HEK293 (cell line): ENCODE measurements at regions not wholly inside any gene's neighbourhood (a gene's known extent, or its start where the extent isn't known, plus 50 kb on each side); places are given as distances from the start of the nearest gene placed in this dataset.
A peak's percentile ranks its signal among the peaks of the same experiment; 100 is the strongest.

ENCODE experiments used
- CTCF ChIA-PET: fragments of 350-600 bp; formaldehyde crosslinking; extraction: SDS; loops from one replicate; lab custom pipeline; 2021; ENCODE audit warnings: antibody characterized with exemption; lab: Yijun Ruan, JAX
- POLR2A ChIA-PET: fragments of 300-600 bp; formaldehyde crosslinking; extraction: SDS; loops from one replicate; lab custom pipeline; 2020; ENCODE audit warnings: antibody characterized with exemption, inconsistent platforms; lab: Yijun Ruan, JAX
- H3K27ac ChIP-seq: fragments of 200-500 bp; sonication (Bioruptor generic); 2 replicates; pipeline ENCODE4 v1.5.1; 2014; ENCODE audit warnings: low read depth, low read length, control low read depth, inconsistent platforms; ENCODE audit errors: extremely low read depth
- H3K36me3 ChIP-seq, 2 experiments: fragments of 200-500 bp in 1 of 2; sonication (Bioruptor generic) in 1 of 2; 1 replicate in 1 of 2; 2 replicates in 1 of 2; pipeline ENCODE4 v1.5.1; 2014 to 2017; ENCODE audit warnings: inconsistent platforms in 2 of 2, low read length in 2 of 2; ENCODE audit not compliant: control insufficient read depth in 2 of 2, insufficient read depth in 1 of 2
- H3K4me1 ChIP-seq: fragments of 200-500 bp; sonication (Bioruptor generic); 2 replicates; pipeline ENCODE4 v1.5.1; 2014; ENCODE audit warnings: mild to moderate bottlenecking, low read length, inconsistent platforms; ENCODE audit not compliant: control insufficient read depth, insufficient read depth
- H3K4me3 ChIP-seq: 2 replicates; pipeline ENCODE4 v1.5.1; 2011; ENCODE audit warnings: low read depth, mild to moderate bottlenecking, control low read depth, low read length, moderate library complexity
- H3K9me3 ChIP-seq: fragments of 200-500 bp; sonication (Bioruptor generic); 2 replicates; pipeline ENCODE4 v1.5.1; 2014; ENCODE audit warnings: low read depth, low read length, inconsistent platforms; ENCODE audit not compliant: control insufficient read depth, insufficient read depth
- CTCF ChIP-seq: fragments of 450-650 bp; formaldehyde crosslinking; IDR thresholded peaks from 2 replicates; pipeline ENCODE4 v1.5.1; 2016; ENCODE audit warnings: missing biosample characterization, missing genetic modification characterization
- KLF1 ChIP-seq: fragments of 450-650 bp; formaldehyde crosslinking; IDR thresholded peaks from 2 replicates; pipeline ENCODE4 v1.5.1; 2016; ENCODE audit warnings: missing biosample characterization, missing genetic modification characterization
- MEIS1 ChIP-seq: sonication (generic); formaldehyde crosslinking; IDR thresholded peaks from 2 replicates; pipeline ENCODE4 v1.8.1; 2022; ENCODE audit warnings: missing genetic modification reagents, mild to moderate bottlenecking, borderline replicate concordance
- RBAK ChIP-seq: fragments of 450-650 bp; formaldehyde crosslinking; IDR thresholded peaks from 2 replicates; pipeline ENCODE4 v1.5.1; 2016; ENCODE audit warnings: missing biosample characterization, missing genetic modification characterization
- ZBTB17 ChIP-seq: fragments of 450-650 bp; formaldehyde crosslinking; IDR thresholded peaks from 2 replicates; pipeline ENCODE4 v1.5.1; 2016; ENCODE audit warnings: missing biosample characterization, missing genetic modification characterization
- ZNF10 ChIP-seq: fragments of 450-650 bp; formaldehyde crosslinking; IDR thresholded peaks from 2 replicates; pipeline ENCODE4 v1.5.1; 2017; ENCODE audit warnings: missing biosample characterization, missing genetic modification characterization
- ZNF157 ChIP-seq: fragments of 450-650 bp; formaldehyde crosslinking; IDR thresholded peaks from 2 replicates; pipeline ENCODE4 v1.5.1; 2016; ENCODE audit warnings: missing biosample characterization, missing genetic modification characterization
- ZNF174 ChIP-seq: fragments of 450-650 bp; formaldehyde crosslinking; IDR thresholded peaks from 2 replicates; pipeline ENCODE4 v1.5.0; 2017; ENCODE audit warnings: missing biosample characterization, mild to moderate bottlenecking, missing genetic modification characterization
- ZNF211 ChIP-seq: fragments of 450-650 bp; formaldehyde crosslinking; IDR thresholded peaks from 2 replicates; pipeline ENCODE4 v1.5.1; 2016; ENCODE audit warnings: low read depth, missing biosample characterization, missing genetic modification characterization
- ZNF354C ChIP-seq: fragments of 450-650 bp; formaldehyde crosslinking; IDR thresholded peaks from 2 replicates; pipeline ENCODE4 v1.5.1; 2016; ENCODE audit warnings: missing biosample characterization, missing genetic modification characterization, low read depth, borderline replicate concordance
- ZNF391 ChIP-seq: fragments of 450-650 bp; formaldehyde crosslinking; IDR thresholded peaks from 2 replicates; pipeline ENCODE4 v1.5.1; 2016; ENCODE audit warnings: low read depth, missing biosample characterization, missing genetic modification characterization, borderline replicate concordance
- ZNF530 ChIP-seq: fragments of 450-650 bp; formaldehyde crosslinking; IDR thresholded peaks from 2 replicates; pipeline ENCODE4 v1.5.1; 2016; ENCODE audit warnings: low read depth, missing biosample characterization, missing genetic modification characterization
- ZNF544 ChIP-seq: fragments of 450-650 bp; formaldehyde crosslinking; IDR thresholded peaks from 2 replicates; pipeline ENCODE4 v1.5.0; 2017; ENCODE audit warnings: missing biosample characterization, missing genetic modification characterization
- ZNF585B ChIP-seq: fragments of 450-650 bp; formaldehyde crosslinking; IDR thresholded peaks from 2 replicates; pipeline ENCODE4 v1.5.1; 2016; ENCODE audit warnings: missing biosample characterization, missing genetic modification characterization
- ZNF596 ChIP-seq: fragments of 450-650 bp; IDR thresholded peaks from 2 replicates; pipeline ENCODE4 v1.5.0; 2018; ENCODE audit warnings: missing biosample characterization, mild to moderate bottlenecking, missing genetic modification characterization, moderate library complexity
- ZNF777 ChIP-seq: fragments of 450-650 bp; formaldehyde crosslinking; IDR thresholded peaks from 2 replicates; pipeline ENCODE4 v1.5.1; 2017; ENCODE audit warnings: missing biosample characterization, missing genetic modification characterization, borderline replicate concordance
- TF ChIP-seq, protein P1 (sequence below): fragments of 450-650 bp; formaldehyde crosslinking; IDR thresholded peaks from 2 replicates; pipeline ENCODE4 v1.5.1; 2016; ENCODE audit warnings: missing biosample characterization, missing genetic modification characterization
- TF ChIP-seq, protein P2 (sequence below): fragments of 450-650 bp; formaldehyde crosslinking; IDR thresholded peaks from 2 replicates; pipeline ENCODE4 v1.5.1; 2016; ENCODE audit warnings: missing biosample characterization, missing genetic modification characterization
- TF ChIP-seq, protein P3 (sequence below): fragments of 450-650 bp; formaldehyde crosslinking; IDR thresholded peaks from 2 replicates; pipeline ENCODE4 v1.5.1; 2016; ENCODE audit warnings: missing biosample characterization, missing genetic modification characterization, borderline replicate concordance

DNA sequence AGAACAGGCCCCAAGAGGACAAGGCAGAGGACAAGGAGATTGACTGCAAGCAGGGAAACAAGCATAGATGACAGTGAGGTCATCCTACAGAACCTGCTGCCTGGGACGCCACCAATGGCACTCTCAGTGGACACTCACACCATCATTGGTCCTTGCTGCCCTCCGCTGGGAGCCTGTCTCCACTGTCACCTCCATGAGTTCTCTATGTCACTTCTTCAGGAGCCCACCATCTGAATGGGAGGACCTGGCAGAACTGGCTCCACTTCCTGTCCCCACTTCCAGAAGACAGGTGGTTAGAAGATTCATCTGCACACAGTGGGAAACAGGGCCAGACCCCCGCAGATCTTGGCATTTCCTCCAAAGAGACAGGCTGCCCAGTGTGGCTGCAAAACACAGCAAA lies 188.9 kb downstream of the HSD17B3 start:
- ChIA-PET POLR2A (no interaction called here), CTCF (no interaction called here)
- no peaks in the 10 kb centered on the region for H3K4me1 ChIP-seq
- TF ChIP-seq, protein P1, sequence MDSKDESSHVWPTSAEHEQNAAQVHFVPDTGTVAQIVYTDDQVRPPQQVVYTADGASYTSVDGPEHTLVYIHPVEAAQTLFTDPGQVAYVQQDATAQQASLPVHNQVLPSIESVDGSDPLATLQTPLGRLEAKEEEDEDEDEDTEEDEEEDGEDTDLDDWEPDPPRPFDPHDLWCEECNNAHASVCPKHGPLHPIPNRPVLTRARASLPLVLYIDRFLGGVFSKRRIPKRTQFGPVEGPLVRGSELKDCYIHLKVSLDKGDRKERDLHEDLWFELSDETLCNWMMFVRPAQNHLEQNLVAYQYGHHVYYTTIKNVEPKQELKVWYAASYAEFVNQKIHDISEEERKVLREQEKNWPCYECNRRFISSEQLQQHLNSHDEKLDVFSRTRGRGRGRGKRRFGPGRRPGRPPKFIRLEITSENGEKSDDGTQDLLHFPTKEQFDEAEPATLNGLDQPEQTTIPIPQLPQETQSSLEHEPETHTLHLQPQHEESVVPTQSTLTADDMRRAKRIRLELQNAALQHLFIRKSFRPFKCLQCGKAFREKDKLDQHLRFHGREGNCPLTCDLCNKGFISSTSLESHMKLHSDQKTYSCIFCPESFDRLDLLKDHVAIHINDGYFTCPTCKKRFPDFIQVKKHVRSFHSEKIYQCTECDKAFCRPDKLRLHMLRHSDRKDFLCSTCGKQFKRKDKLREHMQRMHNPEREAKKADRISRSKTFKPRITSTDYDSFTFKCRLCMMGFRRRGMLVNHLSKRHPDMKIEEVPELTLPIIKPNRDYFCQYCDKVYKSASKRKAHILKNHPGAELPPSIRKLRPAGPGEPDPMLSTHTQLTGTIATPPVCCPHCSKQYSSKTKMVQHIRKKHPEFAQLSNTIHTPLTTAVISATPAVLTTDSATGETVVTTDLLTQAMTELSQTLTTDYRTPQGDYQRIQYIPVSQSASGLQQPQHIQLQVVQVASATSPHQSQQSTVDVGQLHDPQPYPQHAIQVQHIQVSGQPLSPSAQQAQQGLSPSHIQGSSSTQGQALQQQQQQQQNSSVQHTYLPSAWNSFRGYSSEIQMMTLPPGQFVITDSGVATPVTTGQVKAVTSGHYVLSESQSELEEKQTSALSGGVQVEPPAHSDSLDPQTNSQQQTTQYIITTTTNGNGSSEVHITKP (tag by site-specific recombination) = peak; percentile 55
- no peak for TF ChIP-seq ZNF530 (tag by site-specific recombination)
- no peak for TF ChIP-seq KLF1 (tag by site-specific recombination)
- no peak for TF ChIP-seq ZNF596 (tag by site-specific recombination)
- TF ChIP-seq CTCF (tag by site-specific recombination) = 0 out of 2 replicates have a peak, but pooled peaks have one; percentile 36
- no peak for TF ChIP-seq ZNF354C (tag by site-specific recombination)
- no peak for TF ChIP-seq ZNF174 (tag by site-specific recombination)
- no peak overlapping the region for H3K4me3 ChIP-seq
- H3K27ac ChIP-seq = no peak overlapping the region
- no peaks in the 10 kb centered on the region for H3K36me3 ChIP-seq
- no peaks in the 10 kb centered on the region for H3K9me3 ChIP-seq

- Histone ChIP-seq H3K27ac (no peak overlapping the region), H3K4me3 (no peak overlapping the region), H3K4me1 (no peaks in the 10 kb centered on the region), H3K36me3 (no peaks in the 10 kb centered on the region), H3K9me3 (no peaks in the 10 kb centered on the region)
- ChIA-PET CTCF (interaction anchor here (0.6 kb wide), 1 partner anchor 24 kb away, joined by 3 read pairs; no protein-coding TSS in a partner anchor), POLR2A (interaction anchor here (0.7 kb wide), 1 partner anchor 26 kb away, joined by 3 read pairs; no protein-coding TSS in a partner anchor)
- TF ChIP-seq ZNF777 (tag by site-specific recombination) (no peak), ZNF585B (tag by site-specific recombination) (no peak), ZNF211 (tag by site-specific recombination) (no peak), RBAK (no peak), ZNF391 (tag by site-specific recombination) (no peak), ZBTB17 (tag by site-specific recombination) (no peak), ZNF544 (tag by site-specific recombination) (no peak), ZNF10 (no peak), MEIS1 (no peak), ZNF157 (tag by site-specific recombination) (no peak)
- TF ChIP-seq, protein P2, sequence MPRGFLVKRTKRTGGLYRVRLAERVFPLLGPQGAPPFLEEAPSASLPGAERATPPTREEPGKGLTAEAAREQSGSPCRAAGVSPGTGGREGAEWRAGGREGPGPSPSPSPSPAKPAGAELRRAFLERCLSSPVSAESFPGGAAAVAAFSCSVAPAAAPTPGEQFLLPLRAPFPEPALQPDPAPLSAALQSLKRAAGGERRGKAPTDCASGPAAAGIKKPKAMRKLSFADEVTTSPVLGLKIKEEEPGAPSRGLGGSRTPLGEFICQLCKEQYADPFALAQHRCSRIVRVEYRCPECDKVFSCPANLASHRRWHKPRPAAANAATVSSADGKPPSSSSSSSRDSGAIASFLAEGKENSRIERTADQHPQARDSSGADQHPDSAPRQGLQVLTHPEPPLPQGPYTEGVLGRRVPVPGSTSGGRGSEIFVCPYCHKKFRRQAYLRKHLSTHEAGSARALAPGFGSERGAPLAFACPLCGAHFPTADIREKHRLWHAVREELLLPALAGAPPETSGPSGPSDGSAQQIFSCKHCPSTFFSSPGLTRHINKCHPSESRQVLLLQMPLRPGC (tag by site-specific recombination) = no peak
- TF ChIP-seq, protein P3, sequence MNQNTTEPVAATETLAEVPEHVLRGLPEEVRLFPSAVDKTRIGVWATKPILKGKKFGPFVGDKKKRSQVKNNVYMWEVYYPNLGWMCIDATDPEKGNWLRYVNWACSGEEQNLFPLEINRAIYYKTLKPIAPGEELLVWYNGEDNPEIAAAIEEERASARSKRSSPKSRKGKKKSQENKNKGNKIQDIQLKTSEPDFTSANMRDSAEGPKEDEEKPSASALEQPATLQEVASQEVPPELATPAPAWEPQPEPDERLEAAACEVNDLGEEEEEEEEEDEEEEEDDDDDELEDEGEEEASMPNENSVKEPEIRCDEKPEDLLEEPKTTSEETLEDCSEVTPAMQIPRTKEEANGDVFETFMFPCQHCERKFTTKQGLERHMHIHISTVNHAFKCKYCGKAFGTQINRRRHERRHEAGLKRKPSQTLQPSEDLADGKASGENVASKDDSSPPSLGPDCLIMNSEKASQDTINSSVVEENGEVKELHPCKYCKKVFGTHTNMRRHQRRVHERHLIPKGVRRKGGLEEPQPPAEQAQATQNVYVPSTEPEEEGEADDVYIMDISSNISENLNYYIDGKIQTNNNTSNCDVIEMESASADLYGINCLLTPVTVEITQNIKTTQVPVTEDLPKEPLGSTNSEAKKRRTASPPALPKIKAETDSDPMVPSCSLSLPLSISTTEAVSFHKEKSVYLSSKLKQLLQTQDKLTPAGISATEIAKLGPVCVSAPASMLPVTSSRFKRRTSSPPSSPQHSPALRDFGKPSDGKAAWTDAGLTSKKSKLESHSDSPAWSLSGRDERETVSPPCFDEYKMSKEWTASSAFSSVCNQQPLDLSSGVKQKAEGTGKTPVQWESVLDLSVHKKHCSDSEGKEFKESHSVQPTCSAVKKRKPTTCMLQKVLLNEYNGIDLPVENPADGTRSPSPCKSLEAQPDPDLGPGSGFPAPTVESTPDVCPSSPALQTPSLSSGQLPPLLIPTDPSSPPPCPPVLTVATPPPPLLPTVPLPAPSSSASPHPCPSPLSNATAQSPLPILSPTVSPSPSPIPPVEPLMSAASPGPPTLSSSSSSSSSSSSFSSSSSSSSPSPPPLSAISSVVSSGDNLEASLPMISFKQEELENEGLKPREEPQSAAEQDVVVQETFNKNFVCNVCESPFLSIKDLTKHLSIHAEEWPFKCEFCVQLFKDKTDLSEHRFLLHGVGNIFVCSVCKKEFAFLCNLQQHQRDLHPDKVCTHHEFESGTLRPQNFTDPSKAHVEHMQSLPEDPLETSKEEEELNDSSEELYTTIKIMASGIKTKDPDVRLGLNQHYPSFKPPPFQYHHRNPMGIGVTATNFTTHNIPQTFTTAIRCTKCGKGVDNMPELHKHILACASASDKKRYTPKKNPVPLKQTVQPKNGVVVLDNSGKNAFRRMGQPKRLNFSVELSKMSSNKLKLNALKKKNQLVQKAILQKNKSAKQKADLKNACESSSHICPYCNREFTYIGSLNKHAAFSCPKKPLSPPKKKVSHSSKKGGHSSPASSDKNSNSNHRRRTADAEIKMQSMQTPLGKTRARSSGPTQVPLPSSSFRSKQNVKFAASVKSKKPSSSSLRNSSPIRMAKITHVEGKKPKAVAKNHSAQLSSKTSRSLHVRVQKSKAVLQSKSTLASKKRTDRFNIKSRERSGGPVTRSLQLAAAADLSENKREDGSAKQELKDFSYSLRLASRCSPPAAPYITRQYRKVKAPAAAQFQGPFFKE (tag by site-specific recombination) = no peak
Observed at GRCh38 chr9:96109680-96110351, 192.2 kb downstream of the HSD17B3 start.
